HPDE6-E6E7 (cell line): ENCODE measurements at regions not wholly inside any gene's neighbourhood (a gene's known extent, or its start where the extent isn't known, plus 50 kb on each side); places are given as distances from the start of the nearest gene placed in this dataset.
"Not testable (repeated sequence)": the region's sequence is repeated elsewhere in the genome, so short reads cannot be mapped to it uniquely, and the experiment has no call there.

Source experiments
- DNase-seq: peaks from one replicate; pipeline ENCODE4 v3.0.0; 2011; ENCODE audit warnings: missing footprints; ENCODE audit errors: extremely low spot score

DNA sequence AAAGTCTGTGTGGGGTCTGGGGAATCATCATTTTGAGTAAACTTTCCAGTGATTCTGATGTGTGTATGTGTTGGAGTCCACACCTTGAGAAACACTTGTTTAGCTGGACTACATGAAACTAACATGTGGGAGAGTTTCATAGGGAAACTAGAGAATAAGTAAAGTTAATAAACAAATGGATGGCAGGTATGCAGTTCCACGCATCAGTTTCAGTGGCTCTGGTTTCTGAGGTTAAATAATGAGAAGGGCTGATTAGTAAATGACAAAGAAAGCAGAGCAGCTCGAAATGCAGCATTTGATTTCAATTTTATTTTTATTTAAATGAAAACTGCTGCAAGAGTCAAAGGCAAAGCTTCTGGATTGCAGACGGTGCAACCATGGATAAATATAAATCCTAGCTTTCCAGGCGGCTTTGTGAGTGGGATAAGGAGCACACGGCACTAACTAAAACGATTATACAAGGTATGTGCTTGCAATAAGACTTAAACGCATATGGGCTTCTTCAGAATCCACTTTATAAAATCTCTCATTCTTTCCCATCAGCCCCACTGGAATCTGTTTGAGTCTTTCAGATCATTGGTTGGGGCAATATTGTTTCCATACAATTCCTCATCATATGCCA is 310.7 kb downstream of the PLPP3 start:
- no peak for DNase-seq

- no peak for DNase-seq
Measured at GRCh38 chr1:56267611-56268010, 311.8 kb downstream of the PLPP3 start.

GRCh38 chr1:56266359-56266758 is 313.0 kb downstream of the PLPP3 start:
- DNase-seq = no peak

GRCh38 chr1:56265216-56265615 is 314.1 kb downstream of the PLPP3 start:
- DNase-seq = no peak

- DNase-seq = no peak
Measured at GRCh38 chr1:56263908-56264307, 315.5 kb downstream of the PLPP3 start.

GRCh38 chr1:56258371-56258770 is 321.0 kb downstream of the PLPP3 start:
- no peak for DNase-seq

DNA sequence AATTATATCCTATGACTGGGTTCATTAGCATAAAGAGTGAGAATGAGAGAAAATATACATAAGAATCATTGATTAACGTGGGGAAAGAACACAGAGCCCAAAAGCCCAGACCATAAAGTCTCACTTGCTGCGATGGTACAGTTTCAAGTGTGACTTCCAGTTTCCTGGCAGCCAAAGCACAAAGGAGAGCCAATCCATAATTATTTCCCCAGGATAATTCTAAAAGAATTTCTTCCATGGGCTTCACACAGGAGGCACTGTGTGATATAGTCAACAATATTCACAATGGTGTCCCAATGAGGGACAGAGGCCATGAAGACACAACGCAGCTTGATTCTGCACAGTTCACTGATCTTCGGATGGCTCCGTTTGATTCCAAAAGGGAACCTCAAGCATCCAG is 321.6 kb downstream of the PLPP3 start:
- no peak for DNase-seq

DNA sequence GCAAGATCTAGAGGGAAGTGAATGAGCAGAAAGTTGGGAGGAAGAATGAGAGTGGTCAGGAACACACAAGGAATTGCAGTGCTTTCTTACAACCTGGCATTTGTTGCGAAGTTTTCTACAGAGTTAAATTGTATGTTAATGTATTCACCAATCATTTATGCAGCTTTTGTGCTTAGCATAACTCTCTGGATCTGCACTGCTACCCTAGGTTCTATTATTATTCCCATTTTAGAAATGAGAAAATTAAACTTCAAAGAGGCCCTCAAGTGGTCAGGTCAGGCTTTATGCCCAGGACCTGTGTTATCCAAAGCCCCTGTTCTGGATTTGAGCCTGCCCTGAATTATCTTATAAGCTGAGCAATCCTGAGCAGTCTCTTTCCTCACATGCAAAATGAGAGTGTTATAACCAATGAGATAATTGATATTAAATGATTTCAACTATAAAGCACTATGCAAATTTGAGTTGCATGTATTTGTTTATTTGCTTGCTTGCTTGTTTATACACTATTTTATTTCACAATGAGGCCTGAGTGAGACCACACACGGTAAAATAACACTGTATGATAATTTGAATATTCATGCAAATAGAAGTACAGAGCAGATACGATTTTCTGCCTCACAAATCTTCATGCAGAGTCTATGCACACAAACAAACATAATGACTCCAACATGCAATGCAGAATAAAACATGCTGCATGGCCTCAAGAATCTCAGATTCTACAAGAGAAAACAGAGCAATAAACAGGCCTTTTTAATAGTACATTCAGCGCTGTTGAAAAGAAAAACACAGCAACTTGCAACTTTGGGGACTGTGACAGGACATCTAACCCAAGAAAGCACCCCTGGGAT is 323.0 kb downstream of the PLPP3 start:
- no peak for DNase-seq

DNA sequence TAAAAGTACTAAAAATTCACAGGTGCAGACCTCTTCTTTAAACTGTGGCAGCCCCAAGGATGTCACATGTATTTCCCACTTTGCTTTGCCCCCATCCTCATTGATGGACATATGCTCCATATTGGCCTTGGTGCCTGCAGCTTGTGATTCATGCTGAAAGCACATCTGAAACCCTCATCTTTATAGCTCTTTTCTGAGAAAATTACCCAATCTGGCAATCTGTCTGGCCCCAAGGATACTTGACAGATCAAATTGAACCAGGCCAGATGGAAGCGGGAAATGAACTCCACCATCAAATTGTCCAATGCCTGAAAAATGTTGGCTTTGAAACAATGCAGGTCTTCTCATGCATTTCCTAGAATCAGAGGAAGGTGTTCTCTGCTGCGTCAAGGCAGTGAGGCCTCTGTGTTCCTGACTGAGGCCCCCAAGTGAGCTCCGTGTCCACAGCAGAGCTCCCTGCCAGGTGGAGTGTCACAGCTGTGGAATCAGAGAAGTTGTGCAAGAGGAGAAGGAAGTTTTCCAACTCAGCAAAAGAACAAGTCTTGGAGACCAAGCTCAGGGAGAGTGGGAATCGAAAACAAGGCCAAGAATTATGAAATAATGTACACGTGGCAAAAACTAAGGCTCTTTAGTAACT is 323.7 kb downstream of the PLPP3 start:
- DNase-seq = no peak

- DNase-seq = no peak
Measured at GRCh38 chr1:56254130-56254529, 325.2 kb downstream of the PLPP3 start.

GRCh38 chr1:56250809-56251208 is 328.6 kb downstream of the PLPP3 start:
- DNase-seq = no peak

GRCh38 chr1:56249234-56249633 is 330.1 kb downstream of the PLPP3 start:
- DNase-seq = no peak

- no peak for DNase-seq
Measured at GRCh38 chr1:56248138-56248537, 331.2 kb downstream of the PLPP3 start.

DNA sequence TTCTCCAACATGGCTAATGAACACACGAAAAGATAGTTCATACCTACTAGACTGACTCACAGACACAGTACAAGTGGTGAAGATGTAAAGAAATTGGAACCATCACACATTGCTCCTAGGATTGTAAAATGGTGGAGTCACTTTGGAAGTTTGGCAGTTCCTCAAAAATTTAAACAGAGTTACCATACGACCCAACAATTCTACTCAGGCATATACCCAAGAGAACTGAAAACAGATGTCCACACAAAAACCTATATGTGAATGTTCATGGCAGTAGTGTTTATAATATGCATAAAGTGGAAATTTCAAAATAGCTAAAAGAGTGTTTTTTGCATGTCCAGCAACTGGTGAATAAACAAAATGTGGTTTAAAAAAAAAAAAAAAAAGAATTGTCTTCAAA is 332.6 kb downstream of the PLPP3 start:
- not testable (repeated sequence) for DNase-seq

- DNase-seq = no peak
Measured at GRCh38 chr1:56240400-56240799, 339.0 kb downstream of the PLPP3 start.

- DNase-seq = no peak
Measured at GRCh38 chr1:56237491-56238064, 341.8 kb downstream of the PLPP3 start.

DNA sequence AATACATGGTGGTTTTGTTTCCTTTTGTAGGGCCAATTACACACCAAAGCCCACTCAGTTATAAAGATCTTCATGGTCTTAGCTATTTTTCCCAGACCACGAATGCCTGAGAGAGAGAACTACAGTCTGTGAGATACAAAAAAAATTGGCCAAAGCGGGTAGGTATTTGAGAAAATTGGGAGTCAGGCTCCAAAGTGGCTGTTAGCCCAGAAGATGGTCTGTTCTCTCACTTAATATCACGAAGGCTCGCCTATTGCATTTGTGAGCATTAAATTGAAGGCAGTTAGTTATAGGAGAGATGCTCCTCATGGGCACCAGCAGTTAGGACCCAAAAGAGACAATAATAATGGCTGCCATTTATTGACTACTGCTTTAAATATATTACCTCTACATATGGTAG is 342.7 kb downstream of the PLPP3 start:
- no peak for DNase-seq

GRCh38 chr1:56235909-56236510 is 343.4 kb downstream of the PLPP3 start:
- DNase-seq = no peak

DNA sequence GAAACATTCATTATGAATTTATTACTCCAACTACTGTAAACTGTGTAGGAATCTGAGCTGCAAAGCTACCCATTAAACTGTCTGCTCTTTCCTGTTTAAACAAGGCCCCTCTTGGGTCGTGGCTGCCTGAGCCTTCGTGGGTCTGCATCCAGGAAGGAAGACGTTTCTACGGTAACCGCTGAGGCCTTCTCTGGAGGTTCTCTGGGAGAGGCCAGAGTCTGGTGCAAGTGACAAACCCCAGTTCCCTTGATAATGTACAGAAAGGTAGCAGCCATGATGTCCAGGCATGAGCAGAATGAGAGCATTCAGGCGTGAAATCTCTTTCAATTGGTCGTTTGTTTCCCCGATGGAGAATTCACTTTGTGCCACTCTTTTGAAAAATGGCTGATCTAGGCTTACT is 350.2 kb downstream of the PLPP3 start:
- DNase-seq = no peak

DNA sequence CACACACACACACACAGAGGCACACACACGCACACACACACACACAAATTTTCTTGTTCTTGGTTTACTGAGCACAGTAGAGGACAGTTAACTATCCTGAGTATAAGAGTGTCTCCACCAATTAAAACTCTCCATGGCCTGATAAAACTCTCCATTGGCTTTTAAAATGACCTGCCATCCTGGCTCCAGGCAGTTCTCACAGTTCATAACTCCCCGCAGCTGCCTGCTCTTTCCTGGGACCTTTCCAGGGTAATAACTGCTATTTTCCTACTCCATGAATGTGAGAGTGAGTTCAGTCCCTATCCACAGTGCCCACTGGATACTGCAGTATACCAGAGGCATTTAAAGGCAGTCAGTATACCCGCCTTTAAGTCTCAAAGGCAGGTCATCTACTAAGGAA is 351.5 kb downstream of the PLPP3 start:
- DNase-seq = no peak

DNA sequence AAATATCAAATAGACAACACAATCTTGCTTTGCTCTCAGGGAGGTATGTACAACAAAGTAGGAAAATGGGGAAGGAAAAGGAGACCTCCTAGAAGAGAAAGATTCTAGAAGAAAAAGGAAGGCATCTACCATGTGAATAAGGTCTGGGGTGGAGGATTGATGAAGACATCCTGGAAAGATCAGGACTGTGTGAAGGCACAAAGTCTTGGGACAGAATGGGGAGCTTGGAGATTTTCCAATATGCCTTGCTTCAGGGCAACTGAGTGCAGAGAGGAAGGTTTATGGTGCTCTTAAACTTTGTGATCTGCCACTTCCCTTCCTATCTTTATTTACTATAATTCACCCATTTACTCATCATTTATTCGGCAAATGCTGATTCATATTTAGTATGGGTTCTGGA is 352.0 kb downstream of the PLPP3 start:
- DNase-seq = no peak
